ENCODE measurements at regions not wholly inside any gene's neighbourhood (a gene's known extent, or its start where the extent isn't known, plus 50 kb on each side); places are given as distances from the start of the nearest gene placed in this dataset.

GRCh38 chr14:53310412-53310811 lies 157.3 kb upstream of the DDHD1 start:
- H3K4me1 ChIP-seq (ENCODE audit: insufficient read depth, low read length): no peaks in the 10 kb centered on the region
- no peak overlapping the region for H3K9ac ChIP-seq (ENCODE audit: low read depth, low read length)
- H3K9me3 ChIP-seq (ENCODE audit: insufficient read depth, low read depth, low read length): peaks cover 6% of the 10 kb centered on the region; the same call in 1 of the 2 replicates
- no peak overlapping the region for H3K27ac ChIP-seq (ENCODE audit: low read depth, low read length)
- 90% methylated on average over 2 of the region's 2 CpGs for WGBS
- H3K36me3 ChIP-seq (ENCODE audit: insufficient read depth, low read length): no peaks in the 10 kb centered on the region
- no peak overlapping the region for H3K4me3 ChIP-seq (ENCODE audit: low read length)
- no peaks in the 10 kb centered on the region for H3K27me3 ChIP-seq (ENCODE audit: insufficient read depth, low read length)

GRCh38 chr14:53306911-53307310 lies 153.8 kb upstream of the DDHD1 start:
- Histone ChIP-seq H3K36me3 (ENCODE audit: insufficient read depth, low read length) (no peaks in the 10 kb centered on the region), H3K9ac (ENCODE audit: low read depth, low read length) (no peak overlapping the region), H3K4me1 (ENCODE audit: insufficient read depth, low read length) (no peaks in the 10 kb centered on the region), H3K27ac (ENCODE audit: low read depth, low read length) (no peak overlapping the region), H3K9me3 (ENCODE audit: insufficient read depth, low read depth, low read length) (peaks cover 6% of the 10 kb centered on the region; the same call in 1 of the 2 replicates), H3K27me3 (ENCODE audit: insufficient read depth, low read length) (no peaks in the 10 kb centered on the region), H3K4me3 (ENCODE audit: low read length) (no peak overlapping the region)
- WGBS: 95% methylated on average over 3 of the region's 3 CpGs

GRCh38 chr14:53306267-53306721 lies 153.2 kb upstream of the DDHD1 start:
- no peaks in the 10 kb centered on the region for H3K27me3 ChIP-seq (ENCODE audit: insufficient read depth, low read length)
- WGBS: 37% methylated on average over 11 of the region's 11 CpGs
- no peaks in the 10 kb centered on the region for H3K4me1 ChIP-seq (ENCODE audit: insufficient read depth, low read length)
- H3K36me3 ChIP-seq (ENCODE audit: insufficient read depth, low read length): no peaks in the 10 kb centered on the region
- no peak overlapping the region for H3K9ac ChIP-seq (ENCODE audit: low read depth, low read length)
- 0 out of 2 replicates have a peak overlapping the region, but pooled peaks have one; percentile 26 for H3K4me3 ChIP-seq (ENCODE audit: low read length)
- H3K27ac ChIP-seq (ENCODE audit: low read depth, low read length): no peak overlapping the region
- H3K9me3 ChIP-seq (ENCODE audit: insufficient read depth, low read depth, low read length): peaks cover 6% of the 10 kb centered on the region; the same call in 1 of the 2 replicates

GRCh38 chr14:53304726-53305381 lies 151.7 kb upstream of the DDHD1 start:
- WGBS: 94% methylated on average over 3 of the region's 3 CpGs
- H3K27me3 ChIP-seq (ENCODE audit: insufficient read depth, low read length): no peaks in the 10 kb centered on the region

GRCh38 chr14:53295985-53296582 lies 143.0 kb upstream of the DDHD1 start:
- Histone ChIP-seq H3K4me3 (ENCODE audit: low read length) (no peak overlapping the region), H3K9ac (ENCODE audit: low read depth, low read length) (no peak overlapping the region), H3K9me3 (ENCODE audit: insufficient read depth, low read depth, low read length) (no peaks in the 10 kb centered on the region), H3K27me3 (ENCODE audit: insufficient read depth, low read length) (no peaks in the 10 kb centered on the region), H3K27ac (ENCODE audit: low read depth, low read length) (no peak overlapping the region), H3K4me1 (ENCODE audit: insufficient read depth, low read length) (no peaks in the 10 kb centered on the region), H3K36me3 (ENCODE audit: insufficient read depth, low read length) (no peaks in the 10 kb centered on the region)
- 70% methylated on average over 8 of the region's 9 CpGs for WGBS

More at GRCh38 chr14:53304726-53305381, 151.7 kb upstream of the DDHD1 start:
- Histone ChIP-seq H3K9ac (ENCODE audit: low read depth, low read length) (no peak overlapping the region), H3K36me3 (ENCODE audit: insufficient read depth, low read length) (no peaks in the 10 kb centered on the region), H3K4me3 (ENCODE audit: low read length) (no peak overlapping the region), H3K4me1 (ENCODE audit: insufficient read depth, low read length) (no peaks in the 10 kb centered on the region), H3K27ac (ENCODE audit: low read depth, low read length) (no peak overlapping the region), H3K9me3 (ENCODE audit: insufficient read depth, low read depth, low read length) (peaks cover 6% of the 10 kb centered on the region; the same call in 1 of the 2 replicates)

- Histone ChIP-seq H3K9me3 (ENCODE audit: insufficient read depth, low read depth, low read length) (no peaks in the 10 kb centered on the region), H3K27ac (ENCODE audit: low read depth, low read length) (no peak overlapping the region), H3K9ac (ENCODE audit: low read depth, low read length) (no peak overlapping the region), H3K4me1 (ENCODE audit: insufficient read depth, low read length) (no peaks in the 10 kb centered on the region), H3K4me3 (ENCODE audit: low read length) (no peak overlapping the region), H3K27me3 (ENCODE audit: insufficient read depth, low read length) (no peaks in the 10 kb centered on the region), H3K36me3 (ENCODE audit: insufficient read depth, low read length) (no peaks in the 10 kb centered on the region)
- WGBS: 91% methylated on average over 4 of the region's 4 CpGs
Measured at GRCh38 chr14:53295372-53295771, 142.2 kb upstream of the DDHD1 start.

- Histone ChIP-seq H3K27me3 (ENCODE audit: insufficient read depth, low read length) (no peaks in the 10 kb centered on the region), H3K27ac (ENCODE audit: low read depth, low read length) (no peak overlapping the region), H3K9ac (ENCODE audit: low read depth, low read length) (no peak overlapping the region), H3K4me3 (ENCODE audit: low read length) (no peak overlapping the region), H3K9me3 (ENCODE audit: insufficient read depth, low read depth, low read length) (peaks cover 7% of the 10 kb centered on the region; the same call in 1 of the 2 replicates), H3K36me3 (ENCODE audit: insufficient read depth, low read length) (no peaks in the 10 kb centered on the region), H3K4me1 (ENCODE audit: insufficient read depth, low read length) (no peaks in the 10 kb centered on the region)
Measured at GRCh38 chr14:53286301-53286700, 133.2 kb upstream of the DDHD1 start.

GRCh38 chr14:53285821-53286220 lies 132.7 kb upstream of the DDHD1 start:
- Histone ChIP-seq H3K36me3 (ENCODE audit: insufficient read depth, low read length) (no peaks in the 10 kb centered on the region), H3K27me3 (ENCODE audit: insufficient read depth, low read length) (no peaks in the 10 kb centered on the region), H3K9ac (ENCODE audit: low read depth, low read length) (no peak overlapping the region), H3K4me1 (ENCODE audit: insufficient read depth, low read length) (no peaks in the 10 kb centered on the region), H3K27ac (ENCODE audit: low read depth, low read length) (no peak overlapping the region), H3K9me3 (ENCODE audit: insufficient read depth, low read depth, low read length) (peaks cover 12% of the 10 kb centered on the region; the same call in 1 of the 2 replicates), H3K4me3 (ENCODE audit: low read length) (no peak overlapping the region)
- 74% methylated on average over 3 of the region's 4 CpGs for WGBS

- no peak overlapping the region for H3K9ac ChIP-seq (ENCODE audit: low read depth, low read length)
- H3K4me3 ChIP-seq (ENCODE audit: low read length): no peak overlapping the region
- H3K27me3 ChIP-seq (ENCODE audit: insufficient read depth, low read length): no peaks in the 10 kb centered on the region
- no peak overlapping the region for H3K27ac ChIP-seq (ENCODE audit: low read depth, low read length)
- WGBS: 94% methylated on average over 4 of the region's 4 CpGs
- H3K9me3 ChIP-seq (ENCODE audit: insufficient read depth, low read depth, low read length): peaks cover 14% of the 10 kb centered on the region; the same call in 1 of the 2 replicates
- no peaks in the 10 kb centered on the region for H3K4me1 ChIP-seq (ENCODE audit: insufficient read depth, low read length)
- no peaks in the 10 kb centered on the region for H3K36me3 ChIP-seq (ENCODE audit: insufficient read depth, low read length)
Measured at GRCh38 chr14:53285064-53285463, 131.9 kb upstream of the DDHD1 start.

- H3K9me3 ChIP-seq (ENCODE audit: insufficient read depth, low read depth, low read length): peaks cover 15% of the 10 kb centered on the region
- H3K27ac ChIP-seq (ENCODE audit: low read depth, low read length): no peak overlapping the region
- no peaks in the 10 kb centered on the region for H3K36me3 ChIP-seq (ENCODE audit: insufficient read depth, low read length)
- H3K27me3 ChIP-seq (ENCODE audit: insufficient read depth, low read length): no peaks in the 10 kb centered on the region
- no peak overlapping the region for H3K9ac ChIP-seq (ENCODE audit: low read depth, low read length)
- WGBS: 88% methylated on average over 12 of the region's 12 CpGs
- H3K4me1 ChIP-seq (ENCODE audit: insufficient read depth, low read length): no peaks in the 10 kb centered on the region
- no peak overlapping the region for H3K4me3 ChIP-seq (ENCODE audit: low read length)
Measured at GRCh38 chr14:53278602-53279506, 125.7 kb upstream of the DDHD1 start.

- no peak overlapping the region for H3K27ac ChIP-seq (ENCODE audit: low read depth, low read length)
- H3K9ac ChIP-seq (ENCODE audit: low read depth, low read length): no peak overlapping the region
- 96% methylated on average over 6 of the region's 6 CpGs for WGBS
- no peaks in the 10 kb centered on the region for H3K27me3 ChIP-seq (ENCODE audit: insufficient read depth, low read length)
- no peaks in the 10 kb centered on the region for H3K36me3 ChIP-seq (ENCODE audit: insufficient read depth, low read length)
- H3K4me3 ChIP-seq (ENCODE audit: low read length): no peak overlapping the region
- H3K9me3 ChIP-seq (ENCODE audit: insufficient read depth, low read depth, low read length): 0 out of 2 replicates have a peak, but pooled peaks cover under 1% of the 10 kb centered on the region
- H3K4me1 ChIP-seq (ENCODE audit: insufficient read depth, low read length): no peaks in the 10 kb centered on the region
Measured at GRCh38 chr14:53273671-53274072, 120.5 kb upstream of the DDHD1 start.

Measured in HUES64 (cell line).